IPS DF 4.7 (cell line): ENCODE measurements at regions not wholly inside any gene's neighbourhood (a gene's known extent, or its start where the extent isn't known, plus 50 kb on each side); places are given as distances from the start of the nearest gene placed in this dataset.

Experiments used
- DNase-seq: peaks from one replicate; pipeline ENCODE4 v3.0.0-alpha.2; 2013; ENCODE audit warnings: low spot score; ENCODE audit errors: extremely low read depth

DNA sequence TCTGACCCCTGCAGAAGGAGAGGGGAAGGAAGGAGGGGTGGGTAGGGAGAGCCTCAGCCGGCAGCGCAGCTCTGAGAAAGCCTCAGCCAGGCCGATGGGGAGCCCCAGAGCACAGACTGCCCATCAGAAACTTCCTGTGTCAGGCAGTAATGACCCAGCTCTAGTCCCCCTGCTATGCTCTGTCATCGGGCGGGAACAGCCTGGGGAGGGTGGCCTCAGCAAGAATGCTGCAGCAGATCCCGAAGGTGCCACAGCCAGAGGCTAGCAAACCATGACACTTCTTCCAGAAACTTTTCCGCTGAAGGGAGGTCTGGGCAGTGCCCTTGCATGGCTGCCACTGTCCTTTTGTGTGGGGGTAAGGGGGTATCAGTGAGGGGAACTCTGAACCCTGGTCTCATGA is 279.0 kb downstream of the BCOR start:
- DNase-seq, result no peak

DNA sequence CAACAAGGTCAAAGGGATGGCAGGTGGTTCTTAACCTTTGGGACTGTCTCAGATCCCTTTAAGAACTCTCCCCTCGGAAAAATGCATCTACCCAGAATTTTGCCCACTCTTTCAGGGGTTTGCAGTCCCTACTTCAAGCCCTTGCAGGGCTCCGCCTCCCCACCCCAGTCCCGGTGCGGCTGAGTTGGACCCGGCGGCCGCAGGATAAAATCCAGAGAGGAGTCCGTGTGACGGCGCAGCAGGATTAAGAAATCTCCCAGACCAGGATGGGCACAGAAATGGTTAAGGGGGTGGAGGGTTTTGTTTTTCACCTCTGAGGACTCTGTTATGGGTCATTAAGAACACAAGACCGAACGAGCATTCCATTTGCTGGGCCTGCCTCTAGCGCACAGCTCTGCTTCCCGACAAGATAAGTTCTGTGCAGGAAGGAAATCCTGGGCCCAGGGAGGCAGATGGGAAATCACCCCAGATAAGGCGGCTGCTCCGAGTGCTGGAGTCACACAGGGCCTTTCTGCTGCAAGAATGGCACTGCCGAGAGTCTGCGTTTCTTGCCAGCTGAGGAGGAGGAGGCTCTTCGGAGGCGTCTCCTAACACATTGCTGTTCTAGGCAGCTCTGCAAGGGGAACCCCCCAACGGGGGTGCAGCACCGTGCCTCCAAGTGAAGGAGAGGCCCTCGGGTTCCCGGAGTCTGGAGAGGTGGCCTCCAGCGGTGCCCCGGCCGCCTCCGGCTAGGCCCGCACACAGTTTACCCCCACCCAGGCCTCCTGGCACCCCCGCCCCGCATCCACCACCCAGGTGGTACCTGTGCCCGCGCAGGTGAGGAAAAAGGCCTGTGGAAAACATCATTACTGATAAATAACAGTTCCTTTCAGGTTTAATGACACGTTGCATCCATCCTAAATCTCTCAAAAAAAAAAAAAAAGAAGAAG is 277.6 kb downstream of the BCOR start:
- no peak for DNase-seq

DNA sequence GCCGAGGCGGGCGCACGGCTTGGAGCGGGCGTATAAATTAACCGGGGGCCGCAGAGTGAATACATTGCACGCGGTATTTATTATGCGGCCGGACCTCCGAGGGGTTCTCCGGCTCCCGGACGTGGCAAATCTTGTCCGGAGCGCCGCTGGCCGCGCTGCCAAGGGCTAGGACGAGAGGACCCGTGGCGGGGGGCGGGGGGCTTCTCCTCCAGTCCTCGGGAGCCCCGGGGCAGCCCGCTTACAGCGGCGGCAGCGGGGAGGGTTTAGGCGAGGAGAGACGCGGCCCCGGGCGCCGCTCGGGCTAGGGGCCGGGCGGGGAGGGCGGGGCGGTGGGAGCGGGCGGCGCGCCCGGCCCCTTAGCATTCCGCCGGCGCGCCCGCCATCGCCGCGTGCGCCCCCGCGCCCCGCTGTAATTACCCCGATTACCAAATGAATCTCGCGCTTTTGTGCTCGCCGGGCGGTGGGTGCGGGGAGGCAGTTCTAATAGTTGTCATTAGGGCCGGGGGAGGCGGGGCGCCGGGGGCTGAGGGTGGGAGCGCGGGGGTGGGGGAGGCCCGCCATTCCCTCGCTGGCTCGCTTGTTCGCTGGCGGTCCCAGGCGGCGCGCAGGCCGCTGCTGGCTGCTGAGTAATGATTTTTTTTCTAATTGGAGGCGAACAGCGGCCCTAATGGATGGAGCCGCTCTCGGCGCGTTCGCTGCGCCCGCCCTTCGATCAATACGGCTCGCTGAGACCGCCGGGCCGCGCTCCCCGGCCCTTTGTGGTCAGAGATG is 276.6 kb downstream of the BCOR start:
- no peak for DNase-seq

- no peak for DNase-seq
Measured at GRCh38 chrX:39821709-39822095, 276.1 kb downstream of the BCOR start.

DNA sequence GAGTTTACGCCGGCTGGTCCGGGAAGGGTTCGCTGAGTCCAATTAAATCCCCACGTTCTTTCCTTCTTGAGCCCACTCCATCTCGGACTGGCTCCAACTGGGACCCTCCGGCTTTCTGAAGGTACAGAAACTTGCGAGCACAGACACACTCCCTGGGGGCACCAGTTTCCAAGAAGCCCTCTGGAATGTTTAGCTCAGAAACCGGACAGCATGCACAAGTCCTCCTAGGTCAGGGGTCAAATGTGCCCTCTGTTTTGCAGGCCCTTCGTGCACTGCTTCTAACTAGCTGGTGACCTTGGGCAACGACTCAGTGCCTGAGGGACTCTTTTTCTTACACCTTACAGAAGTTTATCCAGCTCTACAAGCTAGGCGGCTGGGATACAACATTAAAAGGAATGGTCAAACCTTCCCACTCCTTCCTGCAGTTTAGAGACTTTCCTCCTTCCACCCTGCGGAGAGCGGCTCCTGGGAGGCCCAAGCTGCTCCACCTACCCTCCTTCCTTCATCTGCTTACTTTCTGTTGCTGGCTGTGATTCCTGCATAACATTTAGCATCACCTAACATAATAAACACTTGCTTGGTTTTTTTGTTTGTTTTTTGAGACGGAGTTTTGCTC is 275.5 kb downstream of the BCOR start:
- DNase-seq, result no peak

DNA sequence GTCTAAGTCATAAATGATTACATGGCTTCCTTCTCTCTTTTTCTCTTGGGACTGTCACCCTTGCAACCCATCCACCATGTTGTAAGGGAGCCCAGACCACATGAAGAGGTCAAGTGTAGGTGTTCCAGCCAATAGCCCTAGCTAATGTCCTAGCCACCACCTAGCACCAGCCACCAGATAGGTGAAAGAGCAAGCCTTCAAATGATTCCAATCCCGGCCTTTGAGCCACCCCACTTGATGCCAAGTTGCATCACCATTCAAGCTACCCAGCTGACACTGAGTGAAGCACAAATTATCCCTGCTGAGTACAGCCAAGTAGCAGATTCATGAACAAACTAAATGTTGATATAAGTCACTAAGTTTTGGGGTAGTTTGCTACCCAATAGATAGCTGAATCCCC is 274.3 kb downstream of the BCOR start:
- DNase-seq, result no peak

DNA sequence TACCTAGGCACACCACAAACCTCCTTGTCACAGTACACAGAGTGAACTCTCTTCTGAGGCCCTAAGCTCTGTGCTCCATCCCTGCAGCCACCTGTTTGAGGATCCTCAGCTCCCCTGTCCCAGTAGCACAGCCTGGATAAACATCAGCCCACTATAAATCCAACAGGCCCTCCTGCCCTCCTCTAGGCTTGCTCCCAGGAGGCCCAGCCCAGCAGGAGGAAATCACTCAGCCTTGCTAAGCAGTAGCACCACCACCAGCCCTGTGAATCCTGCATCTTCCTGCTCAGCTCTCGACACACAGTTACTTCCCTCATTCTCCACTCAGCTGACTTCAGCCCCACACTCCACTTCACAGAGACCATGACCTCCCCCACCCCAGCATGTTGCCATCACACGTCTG is 273.9 kb downstream of the BCOR start:
- DNase-seq, result no peak

- no peak for DNase-seq
Measured at GRCh38 chrX:39826813-39827543, 270.8 kb downstream of the BCOR start.

- no peak for DNase-seq
Measured at GRCh38 chrX:39827951-39828350, 269.8 kb downstream of the BCOR start.

DNA sequence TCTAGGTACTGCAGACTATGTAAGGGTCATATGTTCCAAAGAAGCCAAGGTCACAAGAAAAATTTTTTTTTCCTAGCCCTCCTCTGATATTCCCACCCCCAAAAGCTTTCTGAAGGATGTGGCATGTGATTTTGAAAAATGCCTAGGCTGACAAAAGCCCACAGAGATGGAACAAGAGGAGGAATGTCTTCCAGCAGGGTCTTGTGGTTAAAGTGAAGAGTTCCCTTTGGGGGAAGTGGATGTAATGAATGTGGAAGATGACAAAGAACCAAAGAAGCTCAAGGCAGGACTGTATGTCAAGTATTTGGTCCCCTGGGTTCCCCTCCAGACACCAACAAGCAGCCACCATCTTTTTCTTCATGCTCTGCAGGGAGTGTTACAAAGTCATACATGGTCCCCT is 268.8 kb downstream of the BCOR start:
- no peak for DNase-seq

DNA sequence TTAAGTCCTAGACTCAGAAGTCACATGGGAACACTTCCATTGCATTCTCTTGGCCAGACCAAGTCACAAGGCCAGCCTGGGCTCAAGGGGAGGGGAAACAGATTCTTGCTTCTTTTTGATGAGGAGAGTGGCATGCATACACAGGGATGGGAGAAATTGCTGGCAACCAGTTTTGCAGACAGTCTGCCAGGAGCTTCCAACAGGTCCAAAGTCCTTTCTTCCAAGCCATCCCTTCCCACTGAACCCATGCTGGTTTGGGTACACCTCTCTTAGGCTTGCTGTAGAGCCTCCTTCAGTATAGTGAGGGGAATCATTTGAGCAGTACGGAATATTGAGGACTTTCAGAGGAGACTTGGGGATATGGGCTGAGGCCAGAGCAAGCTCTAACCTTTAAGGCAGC is 267.8 kb downstream of the BCOR start:
- DNase-seq, result no peak

GRCh38 chrX:39830414-39830813 is 267.3 kb downstream of the BCOR start:
- no peak for DNase-seq

DNA sequence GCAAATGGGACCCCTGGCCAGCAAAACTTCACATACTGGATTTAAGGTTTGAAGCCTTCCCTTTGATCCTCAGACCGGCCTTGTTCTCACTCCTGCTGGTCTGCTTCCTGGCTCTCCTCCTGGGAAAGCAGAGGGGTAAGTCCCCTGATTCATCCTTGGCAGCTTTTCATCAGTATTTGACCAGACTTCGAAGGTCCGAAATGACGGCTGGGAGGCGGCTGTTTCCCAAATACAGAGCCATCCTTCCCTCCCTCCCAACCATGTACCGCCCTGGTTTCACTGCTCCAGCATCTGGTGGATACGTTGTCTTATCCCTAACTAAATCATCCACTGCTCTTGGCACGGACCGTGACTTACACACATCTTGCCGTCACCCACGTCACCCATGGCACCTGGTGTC is 265.5 kb downstream of the BCOR start:
- no peak for DNase-seq

- no peak for DNase-seq
Measured at GRCh38 chrX:39834600-39834999, 263.2 kb downstream of the BCOR start.

- no peak for DNase-seq
Measured at GRCh38 chrX:39835241-39835640, 262.5 kb downstream of the BCOR start.

GRCh38 chrX:39835776-39836175 is 262.0 kb downstream of the BCOR start:
- DNase-seq, result no peak

- no peak for DNase-seq
Measured at GRCh38 chrX:39836802-39837420, 260.8 kb downstream of the BCOR start.

- no peak for DNase-seq
Measured at GRCh38 chrX:39837688-39838087, 260.1 kb downstream of the BCOR start.

DNA sequence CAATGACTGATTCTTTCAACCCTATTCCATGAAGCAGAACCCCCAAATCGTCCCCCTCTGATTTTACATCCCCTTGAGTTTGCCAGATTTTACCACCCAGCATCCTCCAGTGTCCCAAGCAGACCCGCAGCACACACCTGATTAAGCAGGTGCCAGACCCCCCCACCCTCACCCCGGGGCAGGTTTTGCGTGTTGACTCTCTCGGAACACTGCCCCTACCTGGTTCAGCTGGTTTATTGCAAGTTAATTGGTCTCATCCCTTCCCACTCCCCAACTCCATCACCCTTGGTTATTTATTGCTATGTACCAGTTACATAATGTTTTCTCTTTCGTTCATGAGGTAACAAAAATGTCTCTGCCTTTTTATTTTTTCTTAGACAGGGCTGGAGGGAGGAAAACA is 258.4 kb downstream of the BCOR start:
- no peak for DNase-seq

GRCh38 chrX:39840133-39840532 is 257.6 kb downstream of the BCOR start:
- no peak for DNase-seq

- no peak for DNase-seq
Measured at GRCh38 chrX:39840581-39841093, 257.1 kb downstream of the BCOR start.
